Right atrium auricular region (tissue), 2 donors: ENCODE measurements at regions not wholly inside any gene's neighbourhood (a gene's known extent, or its start where the extent isn't known, plus 50 kb on each side); places are given as distances from the start of the nearest gene placed in this dataset.

Experiments used
- DNase-seq: peaks from one replicate; pipeline ENCODE4 v3.0.0-alpha.2; 2019; ENCODE audit warnings: low spot score
- H3K27ac ChIP-seq, 2 donors: fragments of 200-600 bp; sonication (generic); 1 replicate in 1 of 2; 2 replicates in 1 of 2; pipeline ENCODE4 v1.5.1; 2016 to 2019
- H3K27me3 ChIP-seq, 2 donors: fragments of 200-600 bp; sonication (generic); one replicate each; pipeline versions ENCODE4 v1.5.1 to v1.6.0; 2017 to 2019
- H3K36me3 ChIP-seq: fragments of 200-600 bp; sonication (generic); one replicate; pipeline ENCODE4 v1.5.1; 2016
- H3K4me1 ChIP-seq, 2 donors: fragments of 200-600 bp; sonication (generic); one replicate each; pipeline versions ENCODE4 v1.5.1 to v1.6.0; 2017 to 2019
- H3K4me3 ChIP-seq, 2 donors: fragments of 200-600 bp; sonication (generic); 1 replicate in 1 of 2; 2 replicates in 1 of 2; pipeline ENCODE4 v1.5.1; 2017 to 2019; ENCODE audit warnings: mild to moderate bottlenecking in 1 of 2, moderate library complexity in 1 of 2
- H3K9me3 ChIP-seq, 2 donors: fragments of 200-600 bp; sonication (generic); one replicate each; pipeline ENCODE4 v1.5.1; 2019
- CTCF ChIP-seq, 2 donors: fragments of 200-600 bp; sonication (generic); IDR thresholded peaks; one replicate each; pipeline ENCODE4 v1.5.1; 2019; ENCODE audit warnings: antibody characterized with exemption in 2 of 2

DNA sequence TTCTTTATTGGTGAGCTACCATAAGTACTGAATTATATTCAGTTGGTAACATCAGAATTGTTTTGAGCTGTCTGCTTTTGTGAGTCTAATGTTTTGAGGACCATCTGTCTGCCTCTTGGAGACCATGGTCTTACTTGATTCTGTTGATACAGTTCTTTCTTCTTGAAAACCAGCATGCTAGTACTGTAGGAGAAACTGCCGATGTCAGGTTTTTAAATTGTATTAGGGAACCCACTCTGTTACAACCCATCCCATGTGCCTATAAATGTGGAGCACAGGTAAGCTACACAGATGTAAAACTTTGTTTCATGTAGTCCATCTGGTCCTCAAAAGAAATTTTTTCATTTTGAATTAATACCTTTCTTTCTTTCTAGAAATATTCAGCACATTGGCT is 103.4 kb upstream of the DMRTA1 start:
- Histone ChIP-seq H3K4me3 (no peak overlapping the region), H3K27ac (no peak overlapping the region), H3K27me3 (no peaks in the 10 kb centered on the region), H3K9me3 (no peaks in the 10 kb centered on the region), H3K36me3 (no peaks in the 10 kb centered on the region), H3K4me1 (no peaks in the 10 kb centered on the region)
- no peak for TF ChIP-seq CTCF (IDR thresholded peaks at IDR 0.05)
- DNase-seq: no peak

DNA sequence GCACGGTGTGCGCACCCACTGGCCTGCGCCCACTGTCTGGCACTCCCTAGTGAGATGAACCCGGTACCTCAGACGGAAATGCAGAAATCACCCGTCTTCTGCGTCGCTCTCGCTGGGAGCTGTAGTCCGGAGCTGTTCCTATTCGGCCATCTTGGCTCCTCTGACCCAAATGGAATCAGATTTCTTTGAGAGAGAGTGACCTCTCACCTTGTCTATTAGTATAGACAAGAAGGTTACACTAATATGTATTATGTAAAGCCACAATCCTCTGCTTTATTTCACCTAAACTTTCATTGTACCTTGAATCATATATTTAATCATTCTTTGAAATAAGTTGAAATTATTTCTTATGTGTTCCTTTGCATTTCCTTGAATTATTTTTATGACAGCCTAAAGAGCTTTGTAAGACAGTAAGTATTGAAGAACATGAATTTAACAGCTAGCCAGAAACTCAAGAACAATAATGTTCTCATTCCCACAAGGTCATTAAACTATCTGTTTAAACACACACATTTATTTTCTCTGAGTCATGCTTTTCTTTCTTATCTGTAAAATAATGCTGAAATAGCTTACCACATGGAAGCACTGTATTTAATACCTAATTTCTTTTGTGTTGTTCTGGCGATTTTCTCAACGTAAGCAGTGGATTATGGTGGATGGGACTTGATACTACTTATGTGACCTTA is 91.8 kb upstream of the DMRTA1 start:
- Histone ChIP-seq H3K27me3 (no peaks in the 10 kb centered on the region), H3K9me3 (peaks cover 0 to 5% of the 10 kb centered on the region in 2 donors), H3K4me1 (no peaks in the 10 kb centered on the region), H3K36me3 (no peaks in the 10 kb centered on the region), H3K27ac (no peak overlapping the region), H3K4me3 (no peak overlapping the region)
- no peak for TF ChIP-seq CTCF (IDR thresholded peaks at IDR 0.05)
- DNase-seq: no peak

DNA sequence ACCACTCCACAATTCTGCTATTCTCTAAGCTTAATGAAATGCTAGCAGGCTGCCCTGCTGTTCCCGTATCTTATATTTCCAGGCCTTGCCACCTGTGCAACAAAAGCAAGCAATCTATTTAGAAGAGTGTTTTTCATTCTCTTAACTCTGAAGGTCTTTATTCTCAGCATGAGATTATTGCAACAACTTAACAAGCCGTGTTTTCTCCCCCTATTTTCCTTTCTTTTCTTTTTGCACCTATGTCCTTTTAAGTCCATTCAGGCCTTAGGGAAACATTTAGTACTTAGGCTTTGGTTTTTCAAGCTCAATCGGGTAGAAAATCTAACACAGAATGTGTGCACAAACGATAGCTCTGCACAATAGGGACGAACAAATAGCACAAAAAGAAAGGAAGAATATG is 89.6 kb upstream of the DMRTA1 start:
- Histone ChIP-seq H3K9me3 (peaks cover 0 to 5% of the 10 kb centered on the region in 2 donors), H3K27ac (no peak overlapping the region), H3K27me3 (no peaks in the 10 kb centered on the region), H3K36me3 (no peaks in the 10 kb centered on the region), H3K4me1 (no peaks in the 10 kb centered on the region), H3K4me3 (no peak overlapping the region)
- TF ChIP-seq CTCF (IDR thresholded peaks at IDR 0.05): no peak
- no peak for DNase-seq

DNA sequence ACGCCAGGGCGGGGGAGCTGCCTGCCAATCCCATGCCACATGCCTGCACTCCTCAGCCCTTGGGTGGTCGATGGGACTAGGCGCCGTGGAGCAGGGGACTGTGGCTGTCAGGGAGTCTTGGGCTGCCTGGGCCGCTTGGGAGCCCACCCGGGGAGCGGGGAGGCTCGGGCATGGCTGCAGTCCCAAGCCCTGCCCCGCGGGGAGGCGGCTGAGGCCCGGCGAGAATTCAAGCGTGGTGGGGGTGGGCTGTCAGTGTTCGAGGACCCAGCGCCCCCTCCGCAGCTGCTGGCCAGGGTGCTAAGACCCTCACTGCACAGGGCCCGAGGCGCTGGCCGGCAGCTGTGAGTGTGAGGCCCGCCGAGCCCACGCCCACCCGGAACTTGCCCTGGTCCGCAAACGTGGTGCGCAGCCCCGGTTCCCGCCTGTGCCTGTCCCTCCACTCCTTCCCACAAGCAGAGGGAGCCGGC is 83.2 kb upstream of the DMRTA1 start:
- Histone ChIP-seq H3K4me3 (no peak overlapping the region), H3K4me1 (no peaks in the 10 kb centered on the region), H3K27ac (no peak overlapping the region), H3K36me3 (no peaks in the 10 kb centered on the region), H3K27me3 (no peaks in the 10 kb centered on the region), H3K9me3 (no peaks in the 10 kb centered on the region)
- TF ChIP-seq CTCF (IDR thresholded peaks at IDR 0.05): no peak
- no peak for DNase-seq

GRCh38 chr9:22373636-22374035 is 73.0 kb upstream of the DMRTA1 start:
- no peak overlapping the region for H3K4me3 ChIP-seq
- no peaks in the 10 kb centered on the region for H3K27me3 ChIP-seq
- no peaks in the 10 kb centered on the region for H3K4me1 ChIP-seq
- no peak for DNase-seq
- H3K36me3 ChIP-seq: no peaks in the 10 kb centered on the region
- no peak overlapping the region for H3K27ac ChIP-seq
- no peak for TF ChIP-seq CTCF (IDR thresholded peaks at IDR 0.05)
- no peaks in the 10 kb centered on the region for H3K9me3 ChIP-seq

- no peak for DNase-seq
- H3K27me3 ChIP-seq: no peaks in the 10 kb centered on the region
- H3K9me3 ChIP-seq: no peaks in the 10 kb centered on the region
- no peak overlapping the region for H3K27ac ChIP-seq
- H3K4me3 ChIP-seq: no peak overlapping the region
- H3K36me3 ChIP-seq: no peaks in the 10 kb centered on the region
- no peak for TF ChIP-seq CTCF (IDR thresholded peaks at IDR 0.05)
- no peaks in the 10 kb centered on the region for H3K4me1 ChIP-seq
These were observed 72.6 kb upstream of the DMRTA1 start for GRCh38 chr9:22374051-22374450.
